Liver (tissue), 7 donors: ENCODE measurements at regions not wholly inside any gene's neighbourhood (a gene's known extent, or its start where the extent isn't known, plus 50 kb on each side); places are given as distances from the start of the nearest gene placed in this dataset.

Experiments
- DNase-seq: peaks from one replicate; pipeline ENCODE4 v3.0.0-alpha.2; 2017; ENCODE audit warnings: low spot score
- H3K27ac ChIP-seq, 2 donors: one replicate each; pipeline ENCODE4 v1.7.0; 2013; ENCODE audit warnings: inconsistent platforms in 2 of 2, low read length in 2 of 2, control low read depth in 1 of 2, low read depth in 1 of 2, mild to moderate bottlenecking in 1 of 2
- H3K27me3 ChIP-seq, 4 donors: one replicate each; pipeline versions ENCODE4 v1.6.1 to v1.7.0; 2013; ENCODE audit warnings: low read length in 3 of 4, inconsistent platforms in 1 of 4, mild to moderate bottlenecking in 1 of 4, moderate library complexity in 1 of 4; ENCODE audit not compliant: control insufficient read depth in 4 of 4, insufficient read depth in 4 of 4
- H3K36me3 ChIP-seq, 4 donors: one replicate each; pipeline versions ENCODE4 v1.6.1 to v1.7.0; 2013; ENCODE audit warnings: low read length in 3 of 4, mild to moderate bottlenecking in 3 of 4, low read depth in 1 of 4, moderate library complexity in 1 of 4; ENCODE audit not compliant: control insufficient read depth in 4 of 4, insufficient read depth in 3 of 4
- H3K4me1 ChIP-seq, 4 donors: one replicate each; pipeline versions ENCODE4 v1.6.1 to v1.7.0; 2013; ENCODE audit warnings: low read length in 3 of 4, mild to moderate bottlenecking in 3 of 4, moderate library complexity in 1 of 4; ENCODE audit not compliant: control insufficient read depth in 4 of 4, insufficient read depth in 4 of 4
- H3K4me3 ChIP-seq, 3 donors: one replicate each; pipeline versions ENCODE4 v1.6.1 to v1.7.0; 2013; ENCODE audit warnings: low read length in 3 of 3, control low read depth in 1 of 3, low read depth in 1 of 3, mild to moderate bottlenecking in 1 of 3
- H3K9ac ChIP-seq, 2 donors: one replicate each; pipeline ENCODE4 v1.7.0; 2013; ENCODE audit warnings: low read length in 2 of 2, mild to moderate bottlenecking in 2 of 2, moderate library complexity in 2 of 2, control low read depth in 1 of 2, low read depth in 1 of 2
- H3K9me3 ChIP-seq, 4 donors: one replicate each; pipeline versions ENCODE4 v1.6.1 to v1.7.0; 2013; ENCODE audit warnings: low read length in 3 of 4; ENCODE audit not compliant: control insufficient read depth in 4 of 4
- EGR1 ChIP-seq, 2 donors: IDR thresholded peaks; 2 replicates each; pipeline ENCODE4 v1.6.1; 2016 to 2018; ENCODE audit warnings: antibody characterized with exemption in 2 of 2, low read depth in 2 of 2
- FOXA1 ChIP-seq: IDR thresholded peaks from 2 replicates; pipeline ENCODE4 v1.6.1; 2016; ENCODE audit warnings: antibody characterized with exemption
- FOXA2 ChIP-seq: IDR thresholded peaks from 2 replicates; pipeline ENCODE4 v1.6.1; 2016; ENCODE audit warnings: antibody characterized with exemption
- HNF4A ChIP-seq, 2 donors: conservative IDR thresholded peaks; 2 replicates each; pipeline ENCODE4 v1.6.1; 2016; ENCODE audit warnings: antibody characterized with exemption in 2 of 2, mild to moderate bottlenecking in 2 of 2
- HNF4G ChIP-seq: IDR thresholded peaks from 2 replicates; pipeline ENCODE4 v1.6.1; 2016; ENCODE audit warnings: antibody characterized with exemption
- JUND ChIP-seq, 2 donors: IDR thresholded peaks; 2 replicates each; pipeline ENCODE4 v1.6.1; 2016; ENCODE audit warnings: antibody characterized with exemption in 2 of 2
- NR2F2 ChIP-seq: IDR thresholded peaks from 2 replicates; pipeline ENCODE4 v1.6.1; 2016; ENCODE audit warnings: antibody characterized with exemption
- RAD21 ChIP-seq, 2 donors: IDR thresholded peaks; 2 replicates each; pipeline ENCODE4 v1.6.1; 2016; ENCODE audit warnings: antibody characterized with exemption in 2 of 2, mild to moderate bottlenecking in 2 of 2
- RXRA ChIP-seq, 2 donors: IDR thresholded peaks; 2 replicates each; pipeline ENCODE4 v1.6.1; 2017 to 2018; ENCODE audit warnings: antibody characterized with exemption in 2 of 2, mild to moderate bottlenecking in 1 of 2
- SP1 ChIP-seq: IDR thresholded peaks from 2 replicates; pipeline ENCODE4 v1.6.1; 2018; ENCODE audit warnings: antibody characterized with exemption, mild to moderate bottlenecking
- TAF1 ChIP-seq: conservative IDR thresholded peaks from 2 replicates; pipeline ENCODE4 v1.6.1; 2016; ENCODE audit warnings: antibody characterized with exemption, mild to moderate bottlenecking
- YY1 ChIP-seq: IDR thresholded peaks from 2 replicates; pipeline ENCODE4 v1.6.1; 2016; ENCODE audit warnings: antibody characterized with exemption, mild to moderate bottlenecking
- WGBS: extraction: QIAGEN DNeasy Blood & Tissue Kit; methylation state at CpG from one replicate; pipeline ENCODE4 v1.1.7; 2013; 5-methylcytosine and 5-hydroxymethylcytosine counted together
- TF ChIP-seq, protein P1 (sequence below): IDR thresholded peaks from 2 replicates; pipeline ENCODE4 v1.6.1; 2016; ENCODE audit warnings: antibody characterized with exemption
- TF ChIP-seq, protein P2 (sequence below): IDR thresholded peaks from 2 replicates; pipeline ENCODE4 v1.6.1; 2016; ENCODE audit warnings: antibody characterized with exemption, mild to moderate bottlenecking
- TF ChIP-seq, protein P3 (sequence below): IDR thresholded peaks from 2 replicates; pipeline ENCODE4 v1.6.1; 2016; ENCODE audit warnings: antibody characterized with exemption
- TF ChIP-seq, protein P4 (sequence below): IDR thresholded peaks from 2 replicates; pipeline ENCODE4 v1.6.1; 2016; ENCODE audit warnings: antibody characterized with exemption
- donor health status: healthy.
- donor health status: healthy.
- donor health status: healthy.
- donor health status: healthy.

DNA sequence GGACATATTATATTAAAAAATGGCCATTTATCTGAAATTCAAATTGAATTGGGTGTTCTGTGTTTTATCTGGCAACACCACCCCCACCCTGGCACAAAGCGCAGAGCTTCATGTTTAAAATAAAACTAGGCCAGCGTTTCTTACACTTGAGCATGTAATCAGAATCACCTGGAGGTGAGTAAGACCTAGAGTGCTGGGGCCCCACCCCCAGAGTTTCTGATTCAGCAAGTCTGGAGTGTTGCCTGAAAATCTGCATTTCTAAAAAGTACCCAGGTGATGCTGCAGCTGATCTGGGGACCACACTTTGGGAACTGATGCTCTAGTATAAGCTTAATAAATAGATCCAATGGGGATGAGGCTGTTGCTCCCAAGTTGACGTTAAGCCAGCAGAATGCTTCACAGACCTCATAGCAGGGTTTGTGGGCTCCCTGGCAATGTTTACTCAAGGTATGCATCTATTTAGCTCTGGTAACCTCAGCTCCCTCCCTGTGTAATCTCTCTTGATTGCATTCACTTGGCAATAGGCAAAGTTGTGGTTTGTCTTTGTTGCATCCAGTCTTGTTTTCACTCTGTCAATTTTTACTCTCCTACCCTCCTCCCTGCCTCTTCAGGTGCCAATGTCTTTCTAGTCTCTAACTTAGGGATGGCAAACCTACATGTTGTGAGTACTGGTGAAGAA lies 99.8 kb upstream of the TEX13D start:
- no peaks in the 10 kb centered on the region for H3K36me3 ChIP-seq
- H3K27me3 ChIP-seq: no peaks in the 10 kb centered on the region
- H3K9ac ChIP-seq: no peak overlapping the region
- peaks cover 0 to 2% (median 0%) of the 10 kb centered on the region in 4 donors for H3K4me1 ChIP-seq
- H3K4me3 ChIP-seq: no peak overlapping the region
- H3K27ac ChIP-seq: no peak overlapping the region
- no peaks in the 10 kb centered on the region for H3K9me3 ChIP-seq
- no peak for DNase-seq
- TF ChIP-seq RXRA (IDR thresholded peaks at IDR 0.05): no peak
- TF ChIP-seq, protein P1, sequence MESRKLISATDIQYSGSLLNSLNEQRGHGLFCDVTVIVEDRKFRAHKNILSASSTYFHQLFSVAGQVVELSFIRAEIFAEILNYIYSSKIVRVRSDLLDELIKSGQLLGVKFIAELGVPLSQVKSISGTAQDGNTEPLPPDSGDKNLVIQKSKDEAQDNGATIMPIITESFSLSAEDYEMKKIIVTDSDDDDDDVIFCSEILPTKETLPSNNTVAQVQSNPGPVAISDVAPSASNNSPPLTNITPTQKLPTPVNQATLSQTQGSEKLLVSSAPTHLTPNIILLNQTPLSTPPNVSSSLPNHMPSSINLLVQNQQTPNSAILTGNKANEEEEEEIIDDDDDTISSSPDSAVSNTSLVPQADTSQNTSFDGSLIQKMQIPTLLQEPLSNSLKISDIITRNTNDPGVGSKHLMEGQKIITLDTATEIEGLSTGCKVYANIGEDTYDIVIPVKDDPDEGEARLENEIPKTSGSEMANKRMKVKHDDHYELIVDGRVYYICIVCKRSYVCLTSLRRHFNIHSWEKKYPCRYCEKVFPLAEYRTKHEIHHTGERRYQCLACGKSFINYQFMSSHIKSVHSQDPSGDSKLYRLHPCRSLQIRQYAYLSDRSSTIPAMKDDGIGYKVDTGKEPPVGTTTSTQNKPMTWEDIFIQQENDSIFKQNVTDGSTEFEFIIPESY: no peak
- TF ChIP-seq EGR1 (IDR thresholded peaks at IDR 0.05; ENCODE audit: low read depth in 2 of 2): no peak
- TF ChIP-seq YY1: no peak
- TF ChIP-seq NR2F2: no peak
- TF ChIP-seq, protein P2, sequence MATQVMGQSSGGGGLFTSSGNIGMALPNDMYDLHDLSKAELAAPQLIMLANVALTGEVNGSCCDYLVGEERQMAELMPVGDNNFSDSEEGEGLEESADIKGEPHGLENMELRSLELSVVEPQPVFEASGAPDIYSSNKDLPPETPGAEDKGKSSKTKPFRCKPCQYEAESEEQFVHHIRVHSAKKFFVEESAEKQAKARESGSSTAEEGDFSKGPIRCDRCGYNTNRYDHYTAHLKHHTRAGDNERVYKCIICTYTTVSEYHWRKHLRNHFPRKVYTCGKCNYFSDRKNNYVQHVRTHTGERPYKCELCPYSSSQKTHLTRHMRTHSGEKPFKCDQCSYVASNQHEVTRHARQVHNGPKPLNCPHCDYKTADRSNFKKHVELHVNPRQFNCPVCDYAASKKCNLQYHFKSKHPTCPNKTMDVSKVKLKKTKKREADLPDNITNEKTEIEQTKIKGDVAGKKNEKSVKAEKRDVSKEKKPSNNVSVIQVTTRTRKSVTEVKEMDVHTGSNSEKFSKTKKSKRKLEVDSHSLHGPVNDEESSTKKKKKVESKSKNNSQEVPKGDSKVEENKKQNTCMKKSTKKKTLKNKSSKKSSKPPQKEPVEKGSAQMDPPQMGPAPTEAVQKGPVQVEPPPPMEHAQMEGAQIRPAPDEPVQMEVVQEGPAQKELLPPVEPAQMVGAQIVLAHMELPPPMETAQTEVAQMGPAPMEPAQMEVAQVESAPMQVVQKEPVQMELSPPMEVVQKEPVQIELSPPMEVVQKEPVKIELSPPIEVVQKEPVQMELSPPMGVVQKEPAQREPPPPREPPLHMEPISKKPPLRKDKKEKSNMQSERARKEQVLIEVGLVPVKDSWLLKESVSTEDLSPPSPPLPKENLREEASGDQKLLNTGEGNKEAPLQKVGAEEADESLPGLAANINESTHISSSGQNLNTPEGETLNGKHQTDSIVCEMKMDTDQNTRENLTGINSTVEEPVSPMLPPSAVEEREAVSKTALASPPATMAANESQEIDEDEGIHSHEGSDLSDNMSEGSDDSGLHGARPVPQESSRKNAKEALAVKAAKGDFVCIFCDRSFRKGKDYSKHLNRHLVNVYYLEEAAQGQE: no peak
- TF ChIP-seq SP1: no peak
- TF ChIP-seq TAF1: no peak
- no peak for TF ChIP-seq JUND (IDR thresholded peaks at IDR 0.05)
- no peak for TF ChIP-seq HNF4A (conservative IDR thresholded peaks at IDR 0.05)
- TF ChIP-seq RAD21 (IDR thresholded peaks at IDR 0.05): no peak
- whole genome bisulfite sequencing: 55% methylated on average over 3 of the region's 3 CpGs

GRCh38 chrX:124234348-124234747 lies 98.1 kb upstream of the TEX13D start:
- Histone ChIP-seq H3K27ac (no peak overlapping the region), H3K9ac (no peak overlapping the region), H3K4me3 (no peak overlapping the region), H3K36me3 (no peaks in the 10 kb centered on the region), H3K4me1 (no peaks in the 10 kb centered on the region), H3K27me3 (no peaks in the 10 kb centered on the region), H3K9me3 (no peaks in the 10 kb centered on the region)
- no peak for DNase-seq
- TF ChIP-seq, protein P3, sequence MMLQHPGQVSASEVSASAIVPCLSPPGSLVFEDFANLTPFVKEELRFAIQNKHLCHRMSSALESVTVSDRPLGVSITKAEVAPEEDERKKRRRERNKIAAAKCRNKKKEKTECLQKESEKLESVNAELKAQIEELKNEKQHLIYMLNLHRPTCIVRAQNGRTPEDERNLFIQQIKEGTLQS: no peak
- TF ChIP-seq FOXA1: no peak
- no peak for TF ChIP-seq FOXA2
- TF ChIP-seq RXRA (IDR thresholded peaks at IDR 0.05): no peak
- no peak for TF ChIP-seq SP1
- TF ChIP-seq YY1: no peak
- TF ChIP-seq RAD21 (IDR thresholded peaks at IDR 0.05): no peak
- TF ChIP-seq HNF4G: no peak
- TF ChIP-seq, protein P1: no peak
- TF ChIP-seq, protein P4, sequence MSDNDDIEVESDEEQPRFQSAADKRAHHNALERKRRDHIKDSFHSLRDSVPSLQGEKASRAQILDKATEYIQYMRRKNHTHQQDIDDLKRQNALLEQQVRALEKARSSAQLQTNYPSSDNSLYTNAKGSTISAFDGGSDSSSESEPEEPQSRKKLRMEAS: no peak
- TF ChIP-seq, protein P2: no peak
- 68% methylated on average over 8 of the region's 8 CpGs for WGBS
